H1 (cell line): ENCODE measurements at regions not wholly inside any gene's neighbourhood (a gene's known extent, or its start where the extent isn't known, plus 50 kb on each side); places are given as distances from the start of the nearest gene placed in this dataset.

Source experiments
- RFX5 ChIP-seq: IDR thresholded peaks from 2 replicates; pipeline ENCODE4 v1.6.1; 2011; ENCODE audit warnings: low read depth, low read length, improper control_type of control experiment, borderline replicate concordance
- TF ChIP-seq, protein P1 (sequence below), 3 experiments: IDR thresholded peaks; 1 replicate in 2 of 3; 2 replicates in 1 of 3; pipeline versions ENCODE4 v1.5.1 to v1.6.1; 2011; ENCODE audit warnings: low read length in 3 of 3, mild to moderate bottlenecking in 3 of 3, inconsistent platforms in 2 of 3, low read depth in 1 of 3, moderate library complexity in 1 of 3; ENCODE audit not compliant: insufficient read depth in 1 of 3; ENCODE audit errors: control extremely low read depth in 1 of 3

DNA sequence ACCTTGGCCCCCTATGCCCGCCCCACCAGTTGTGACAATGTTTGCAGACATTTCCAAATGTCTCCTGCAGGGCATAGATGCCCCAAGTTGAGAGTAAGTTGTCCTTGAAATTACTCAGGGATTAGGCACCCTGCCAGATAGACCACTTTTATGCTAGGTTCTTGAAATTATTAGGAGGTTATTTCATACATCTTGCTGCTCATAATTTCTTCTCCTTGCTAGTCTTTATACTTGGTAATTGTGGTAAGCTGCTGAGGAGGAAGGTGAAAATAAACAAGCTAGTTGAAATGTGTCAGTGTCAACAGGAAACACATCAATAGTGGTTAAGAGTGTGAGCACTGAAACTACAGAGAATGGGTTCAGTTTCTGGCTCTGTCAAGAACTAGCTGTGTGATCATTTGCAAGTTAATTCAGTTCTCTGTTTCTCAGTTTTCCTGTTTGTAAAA, 63.7 kb upstream of the AOAH start:
- TF ChIP-seq, protein P1, sequence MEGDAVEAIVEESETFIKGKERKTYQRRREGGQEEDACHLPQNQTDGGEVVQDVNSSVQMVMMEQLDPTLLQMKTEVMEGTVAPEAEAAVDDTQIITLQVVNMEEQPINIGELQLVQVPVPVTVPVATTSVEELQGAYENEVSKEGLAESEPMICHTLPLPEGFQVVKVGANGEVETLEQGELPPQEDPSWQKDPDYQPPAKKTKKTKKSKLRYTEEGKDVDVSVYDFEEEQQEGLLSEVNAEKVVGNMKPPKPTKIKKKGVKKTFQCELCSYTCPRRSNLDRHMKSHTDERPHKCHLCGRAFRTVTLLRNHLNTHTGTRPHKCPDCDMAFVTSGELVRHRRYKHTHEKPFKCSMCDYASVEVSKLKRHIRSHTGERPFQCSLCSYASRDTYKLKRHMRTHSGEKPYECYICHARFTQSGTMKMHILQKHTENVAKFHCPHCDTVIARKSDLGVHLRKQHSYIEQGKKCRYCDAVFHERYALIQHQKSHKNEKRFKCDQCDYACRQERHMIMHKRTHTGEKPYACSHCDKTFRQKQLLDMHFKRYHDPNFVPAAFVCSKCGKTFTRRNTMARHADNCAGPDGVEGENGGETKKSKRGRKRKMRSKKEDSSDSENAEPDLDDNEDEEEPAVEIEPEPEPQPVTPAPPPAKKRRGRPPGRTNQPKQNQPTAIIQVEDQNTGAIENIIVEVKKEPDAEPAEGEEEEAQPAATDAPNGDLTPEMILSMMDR (IDR thresholded peaks at IDR 0.05; ENCODE audit: control extremely low read depth in 1 of 3, insufficient read depth in 1 of 3, low read depth in 1 of 3, low read length in 3 of 3), result no peak
- TF ChIP-seq RFX5, result no peak
